ENCODE measurements at regions not wholly inside any gene's neighbourhood (a gene's known extent, or its start where the extent isn't known, plus 50 kb on each side); places are given as distances from the start of the nearest gene placed in this dataset.

DNA sequence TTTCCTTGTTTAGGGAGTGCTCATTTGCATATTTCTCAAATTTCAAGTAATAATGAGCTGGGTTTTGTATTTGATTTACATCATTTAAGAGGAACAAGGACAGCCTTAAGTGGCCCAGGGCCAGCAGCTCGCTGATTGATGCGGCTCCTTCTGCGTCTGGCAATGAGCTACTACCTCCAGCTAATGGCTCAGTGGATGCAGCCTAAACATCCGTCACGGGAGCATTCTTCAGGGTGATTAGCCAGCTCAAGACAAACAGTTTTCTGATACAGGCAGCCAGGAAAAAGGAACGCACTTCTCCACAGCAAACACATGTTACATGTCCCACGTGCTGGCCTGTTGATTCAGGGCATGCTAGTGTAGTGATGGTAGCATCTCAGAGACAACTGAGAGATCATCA is 169.3 kb upstream of the TCERG1L start:
- H3K27ac ChIP-seq (ENCODE audit: low read length) = no peak overlapping the region
- H3K36me3 ChIP-seq (ENCODE audit: control insufficient read depth, insufficient read depth, low read length) = no peaks in the 10 kb centered on the region
- WGBS (ENCODE audit: insufficient coverage) = 47% methylated on average over 7 of the region's 7 CpGs
- intact Hi-C loops (cut with micrococcal nuclease) = no loop called here
- no peak for DNase-seq
- no peaks in the 10 kb centered on the region for H3K27me3 ChIP-seq (ENCODE audit: control insufficient read depth, insufficient read depth, low read length)
- no peak overlapping the region for H3K27ac Mint-ChIP-seq
- no peak overlapping the region for H3K4me3 ChIP-seq (ENCODE audit: low read length)
- no peaks in the 10 kb centered on the region for H3K4me1 Mint-ChIP-seq
- H3K9me3 ChIP-seq (ENCODE audit: control insufficient read depth, insufficient read depth, low read length) = no peaks in the 10 kb centered on the region
- no peaks in the 10 kb centered on the region for H3K36me3 Mint-ChIP-seq
- H3K9me3 Mint-ChIP-seq = peaks cover 9 to 12% of the 10 kb centered on the region in 2 donors
- H3K27me3 Mint-ChIP-seq (ENCODE audit: low read depth in 2 of 2) = peaks cover 6 to 13% of the 10 kb centered on the region in 2 donors
- ATAC-seq = no peak
- no peak overlapping the region for H3K4me3 Mint-ChIP-seq
- H3K4me1 ChIP-seq (ENCODE audit: control insufficient read depth, insufficient read depth, low read length) = no peaks in the 10 kb centered on the region
- TF ChIP-seq, protein P1, sequence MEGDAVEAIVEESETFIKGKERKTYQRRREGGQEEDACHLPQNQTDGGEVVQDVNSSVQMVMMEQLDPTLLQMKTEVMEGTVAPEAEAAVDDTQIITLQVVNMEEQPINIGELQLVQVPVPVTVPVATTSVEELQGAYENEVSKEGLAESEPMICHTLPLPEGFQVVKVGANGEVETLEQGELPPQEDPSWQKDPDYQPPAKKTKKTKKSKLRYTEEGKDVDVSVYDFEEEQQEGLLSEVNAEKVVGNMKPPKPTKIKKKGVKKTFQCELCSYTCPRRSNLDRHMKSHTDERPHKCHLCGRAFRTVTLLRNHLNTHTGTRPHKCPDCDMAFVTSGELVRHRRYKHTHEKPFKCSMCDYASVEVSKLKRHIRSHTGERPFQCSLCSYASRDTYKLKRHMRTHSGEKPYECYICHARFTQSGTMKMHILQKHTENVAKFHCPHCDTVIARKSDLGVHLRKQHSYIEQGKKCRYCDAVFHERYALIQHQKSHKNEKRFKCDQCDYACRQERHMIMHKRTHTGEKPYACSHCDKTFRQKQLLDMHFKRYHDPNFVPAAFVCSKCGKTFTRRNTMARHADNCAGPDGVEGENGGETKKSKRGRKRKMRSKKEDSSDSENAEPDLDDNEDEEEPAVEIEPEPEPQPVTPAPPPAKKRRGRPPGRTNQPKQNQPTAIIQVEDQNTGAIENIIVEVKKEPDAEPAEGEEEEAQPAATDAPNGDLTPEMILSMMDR (IDR thresholded peaks at IDR 0.05) = no peak

DNA sequence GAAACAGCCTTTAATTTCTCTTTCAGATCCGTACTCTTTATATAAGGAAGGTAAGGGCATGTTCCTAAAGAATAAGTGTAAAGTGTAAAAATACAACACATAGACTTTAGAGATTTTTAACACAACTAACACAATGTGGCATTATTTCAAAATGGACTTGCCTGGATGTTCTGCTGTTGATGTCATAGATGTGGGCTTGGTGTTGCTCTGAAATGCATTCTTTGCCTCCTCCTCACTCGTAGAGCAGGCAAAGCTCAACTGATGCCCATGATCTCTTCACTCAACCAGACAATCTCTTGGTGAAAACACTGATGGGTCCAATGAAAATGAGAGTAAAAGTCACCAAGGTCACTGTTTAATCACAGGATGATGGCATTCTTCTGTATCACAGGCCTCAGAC is 174.2 kb upstream of the TCERG1L start:
- no peak for DNase-seq
- no peak for ATAC-seq
- intact Hi-C loops (cut with micrococcal nuclease) = no loop called here
- H3K4me3 ChIP-seq (ENCODE audit: low read length) = no peak overlapping the region
- H3K27ac ChIP-seq (ENCODE audit: low read length) = no peak overlapping the region
- Mint-ChIP-seq H3K27me3 (ENCODE audit: low read depth in 2 of 2) (peaks cover 5 to 20% of the 10 kb centered on the region in 2 donors), H3K36me3 (no peaks in the 10 kb centered on the region), H3K27ac (no peak overlapping the region), H3K9me3 (peaks cover 9 to 17% of the 10 kb centered on the region in 2 donors), H3K4me3 (no peak overlapping the region), H3K4me1 (no peaks in the 10 kb centered on the region)
- H3K9me3 ChIP-seq (ENCODE audit: control insufficient read depth, insufficient read depth, low read length) = no peaks in the 10 kb centered on the region
- TF ChIP-seq, protein P1 (IDR thresholded peaks at IDR 0.05) = no peak
- no peaks in the 10 kb centered on the region for H3K27me3 ChIP-seq (ENCODE audit: control insufficient read depth, insufficient read depth, low read length)
- H3K36me3 ChIP-seq (ENCODE audit: control insufficient read depth, insufficient read depth, low read length) = no peaks in the 10 kb centered on the region
- no peaks in the 10 kb centered on the region for H3K4me1 ChIP-seq (ENCODE audit: control insufficient read depth, insufficient read depth, low read length)
- WGBS (ENCODE audit: insufficient coverage) = 33% methylated on average over 1 of the region's 2 CpGs

DNA sequence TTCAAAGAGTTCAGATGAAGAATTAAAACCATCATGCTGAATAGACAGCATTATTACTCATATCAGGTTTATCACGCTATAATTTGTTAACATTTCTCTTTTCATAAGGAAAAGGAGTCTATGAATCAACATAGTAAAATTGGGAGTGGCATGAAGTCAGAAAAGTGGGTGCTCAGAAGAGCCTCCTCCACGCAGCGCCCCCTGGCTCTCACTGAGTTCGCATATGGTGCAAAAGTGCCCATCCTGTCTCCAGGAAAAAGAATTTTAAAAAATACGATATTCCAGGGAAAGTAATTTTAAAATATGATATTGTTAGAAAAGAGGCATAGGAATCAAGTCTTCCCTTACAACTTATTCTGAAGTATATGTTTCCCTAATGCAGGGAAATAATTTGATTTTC is 176.3 kb upstream of the TCERG1L start:
- TF ChIP-seq, protein P1 (IDR thresholded peaks at IDR 0.05) = no peak
- DNase-seq = no peak
- intact Hi-C loops (cut with micrococcal nuclease) = no loop called here
- H3K4me3 Mint-ChIP-seq = no peak overlapping the region
- peaks cover 5 to 7% of the 10 kb centered on the region in 2 donors for H3K27me3 Mint-ChIP-seq (ENCODE audit: low read depth in 2 of 2)
- no peaks in the 10 kb centered on the region for H3K36me3 Mint-ChIP-seq
- no peaks in the 10 kb centered on the region for H3K4me1 Mint-ChIP-seq
- H3K9me3 Mint-ChIP-seq = peaks cover 9 to 17% of the 10 kb centered on the region in 2 donors
- Histone ChIP-seq H3K9me3 (ENCODE audit: control insufficient read depth, insufficient read depth, low read length) (no peaks in the 10 kb centered on the region), H3K4me3 (ENCODE audit: low read length) (no peak overlapping the region), H3K4me1 (ENCODE audit: control insufficient read depth, insufficient read depth, low read length) (no peaks in the 10 kb centered on the region), H3K27me3 (ENCODE audit: control insufficient read depth, insufficient read depth, low read length) (no peaks in the 10 kb centered on the region), H3K27ac (ENCODE audit: low read length) (no peak overlapping the region), H3K36me3 (ENCODE audit: control insufficient read depth, insufficient read depth, low read length) (no peaks in the 10 kb centered on the region)
- 76% methylated on average over 3 of the region's 5 CpGs for WGBS (ENCODE audit: insufficient coverage)
- no peak for ATAC-seq
- H3K27ac Mint-ChIP-seq = no peak overlapping the region

DNA sequence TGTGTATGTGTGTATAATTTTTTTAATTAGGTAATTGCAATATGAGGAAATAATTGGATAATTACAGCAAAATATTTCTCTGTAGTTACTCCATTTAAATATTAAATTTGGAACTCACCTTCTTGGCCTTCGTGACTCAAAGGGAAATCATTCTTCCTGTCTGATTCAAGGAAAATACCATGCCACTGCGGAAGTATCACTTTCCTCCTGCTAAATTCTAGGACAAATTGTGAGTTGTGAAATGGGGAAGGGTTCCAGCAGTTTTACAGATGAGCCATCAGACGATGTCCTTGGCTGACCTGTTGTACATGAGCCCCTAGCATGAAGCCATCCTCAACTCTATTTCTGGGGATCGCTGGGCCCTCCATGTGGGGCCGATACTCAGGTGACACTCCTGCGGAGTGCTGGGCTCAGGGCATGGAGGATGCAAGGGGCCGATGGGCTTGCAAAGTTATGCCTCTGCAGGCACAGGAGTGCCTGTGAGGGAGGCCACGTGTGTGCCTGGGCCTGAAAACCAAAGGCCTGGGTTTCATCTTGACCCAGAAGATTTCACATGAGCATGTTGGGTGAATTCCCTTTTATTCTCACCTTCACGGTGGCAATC is 179.6 kb upstream of the TCERG1L start:
- DNase-seq (no peak), ATAC-seq (no peak)
- Histone ChIP-seq H3K9me3 (ENCODE audit: control insufficient read depth, insufficient read depth, low read length) (no peaks in the 10 kb centered on the region), H3K4me1 (ENCODE audit: control insufficient read depth, insufficient read depth, low read length) (no peaks in the 10 kb centered on the region), H3K36me3 (ENCODE audit: control insufficient read depth, insufficient read depth, low read length) (no peaks in the 10 kb centered on the region), H3K27ac (ENCODE audit: low read length) (no peak overlapping the region), H3K27me3 (ENCODE audit: control insufficient read depth, insufficient read depth, low read length) (no peaks in the 10 kb centered on the region), H3K4me3 (ENCODE audit: low read length) (no peak overlapping the region)
- Mint-ChIP-seq H3K27ac (no peak overlapping the region), H3K9me3 (peaks cover 0 to 5% of the 10 kb centered on the region in 2 donors), H3K4me1 (no peaks in the 10 kb centered on the region), H3K27me3 (ENCODE audit: low read depth in 2 of 2) (peaks cover 2 to 7% of the 10 kb centered on the region in 2 donors), H3K36me3 (no peaks in the 10 kb centered on the region), H3K4me3 (no peak overlapping the region)
- 84% methylated on average over 9 of the region's 9 CpGs for WGBS (ENCODE audit: insufficient coverage)
- intact Hi-C loops (cut with micrococcal nuclease) = no loop called here
- TF ChIP-seq, protein P1 (IDR thresholded peaks at IDR 0.05) = no peak

Measured in natural killer cell (primary cell).